ENCODE measurements at regions not wholly inside any gene's neighbourhood (a gene's known extent, or its start where the extent isn't known, plus 50 kb on each side); places are given as distances from the start of the nearest gene placed in this dataset.

DNA sequence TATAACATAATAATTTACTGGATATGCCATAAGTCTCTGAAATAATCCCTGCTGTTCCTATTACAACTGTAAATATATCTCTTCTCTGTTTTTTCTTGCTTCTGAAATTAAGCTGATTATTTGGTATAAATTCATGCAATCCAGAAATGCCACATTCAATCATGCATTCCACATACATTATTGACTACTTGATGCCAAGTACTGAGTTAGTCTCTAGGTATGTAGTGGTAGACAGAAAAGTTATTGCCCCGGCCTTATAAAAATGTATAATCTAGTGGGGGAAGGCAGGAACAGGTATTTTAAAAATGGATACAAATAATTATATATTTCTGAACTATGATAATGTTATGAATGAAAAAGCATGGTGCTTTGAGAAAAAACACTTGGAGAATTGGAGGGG lies 338.6 kb upstream of the SNX7 start:
- no peak overlapping the region for H3K9ac ChIP-seq (ENCODE audit: insufficient read depth, low read length, poor library complexity, severe bottlenecking)
- H3K27me3 Mint-ChIP-seq (ENCODE audit: low read depth in 3 of 3), result peaks cover 0 to 2% (median 0%) of the 10 kb centered on the region in 3 donors
- no peaks in the 10 kb centered on the region for H3K36me3 ChIP-seq (replicated peaks in 1 of 2; ENCODE audit: control insufficient read depth in 1 of 2, insufficient read depth in 2 of 2, low read length in 2 of 2)
- H3K4me3 ChIP-seq (replicated peaks in 1 of 3; ENCODE audit: low read depth in 2 of 3, low read length in 3 of 3), result peak overlapping the region in 1 of 3 experiments; percentile 57
- intact Hi-C loops (cut with micrococcal nuclease), result no loop called here
- no peaks in the 10 kb centered on the region for H4K20me1 ChIP-seq (ENCODE audit: insufficient read depth, low read length)
- TF ChIP-seq, protein P1, sequence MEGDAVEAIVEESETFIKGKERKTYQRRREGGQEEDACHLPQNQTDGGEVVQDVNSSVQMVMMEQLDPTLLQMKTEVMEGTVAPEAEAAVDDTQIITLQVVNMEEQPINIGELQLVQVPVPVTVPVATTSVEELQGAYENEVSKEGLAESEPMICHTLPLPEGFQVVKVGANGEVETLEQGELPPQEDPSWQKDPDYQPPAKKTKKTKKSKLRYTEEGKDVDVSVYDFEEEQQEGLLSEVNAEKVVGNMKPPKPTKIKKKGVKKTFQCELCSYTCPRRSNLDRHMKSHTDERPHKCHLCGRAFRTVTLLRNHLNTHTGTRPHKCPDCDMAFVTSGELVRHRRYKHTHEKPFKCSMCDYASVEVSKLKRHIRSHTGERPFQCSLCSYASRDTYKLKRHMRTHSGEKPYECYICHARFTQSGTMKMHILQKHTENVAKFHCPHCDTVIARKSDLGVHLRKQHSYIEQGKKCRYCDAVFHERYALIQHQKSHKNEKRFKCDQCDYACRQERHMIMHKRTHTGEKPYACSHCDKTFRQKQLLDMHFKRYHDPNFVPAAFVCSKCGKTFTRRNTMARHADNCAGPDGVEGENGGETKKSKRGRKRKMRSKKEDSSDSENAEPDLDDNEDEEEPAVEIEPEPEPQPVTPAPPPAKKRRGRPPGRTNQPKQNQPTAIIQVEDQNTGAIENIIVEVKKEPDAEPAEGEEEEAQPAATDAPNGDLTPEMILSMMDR (IDR thresholded peaks at IDR 0.05), result no peak
- H3K36me3 Mint-ChIP-seq, result peaks cover 0 to 5% of the 10 kb centered on the region in 2 donors
- H2AFZ ChIP-seq (ENCODE audit: insufficient read depth, low read depth, low read length, poor library complexity, severe bottlenecking), result no peak overlapping the region
- H3K4me2 ChIP-seq (replicated peaks; ENCODE audit: extremely low read depth, low read length, poor library complexity, severe bottlenecking), result peak overlapping the region; percentile 67
- no peaks in the 10 kb centered on the region for H3K9me3 ChIP-seq (replicated peaks in 1 of 2; ENCODE audit: control insufficient read depth in 1 of 2, insufficient read depth in 1 of 2, low read length in 2 of 2)
- H3K4me3 Mint-ChIP-seq, result no peak overlapping the region
- H3K79me2 ChIP-seq (ENCODE audit: insufficient read depth, low read length), result no peaks in the 10 kb centered on the region
- H3K27ac Mint-ChIP-seq, result peak overlapping the region in 5 of 7 donors; percentile 13 to 90 (median 87)
- H3K27ac ChIP-seq (ENCODE audit: low read depth in 1 of 2, low read length in 2 of 2), result peak overlapping the region in 1 of 2 donors; percentile 83
- no peaks in the 10 kb centered on the region for H3K27me3 ChIP-seq (ENCODE audit: control insufficient read depth in 2 of 2, insufficient read depth in 2 of 2, low read length in 2 of 2)
- peaks cover 31 to 42% of the 10 kb centered on the region in 2 donors for H3K4me1 ChIP-seq (ENCODE audit: control insufficient read depth in 1 of 2, insufficient read depth in 2 of 2, low read length in 2 of 2)
- H3K4me1 Mint-ChIP-seq, result peaks cover 36% of the 10 kb centered on the region
- DNase-seq, result no peak
- H3K9me3 Mint-ChIP-seq, result peaks cover 0 to 3% (median 0%) of the 10 kb centered on the region in 7 donors
- no CpG with 5 or more reads among the region's 1 CpG for WGBS (ENCODE audit: insufficient coverage)

- H2AFZ ChIP-seq (ENCODE audit: insufficient read depth, low read depth, low read length, poor library complexity, severe bottlenecking), result no peak overlapping the region
- TF ChIP-seq, protein P1 (IDR thresholded peaks at IDR 0.05), result no peak
- H3K27ac Mint-ChIP-seq, result peak overlapping the region in 2 of 7 donors; percentile 59 to 63
- H3K27ac ChIP-seq (ENCODE audit: low read depth in 1 of 2, low read length in 2 of 2), result no peak overlapping the region
- no peaks in the 10 kb centered on the region for H3K27me3 ChIP-seq (ENCODE audit: control insufficient read depth in 2 of 2, insufficient read depth in 2 of 2, low read length in 2 of 2)
- H3K4me1 ChIP-seq (ENCODE audit: control insufficient read depth in 1 of 2, insufficient read depth in 2 of 2, low read length in 2 of 2), result peaks cover 31 to 42% of the 10 kb centered on the region in 2 donors
- peaks cover 0 to 2% (median 0%) of the 10 kb centered on the region in 3 donors for H3K27me3 Mint-ChIP-seq (ENCODE audit: low read depth in 3 of 3)
- H3K9ac ChIP-seq (ENCODE audit: insufficient read depth, low read length, poor library complexity, severe bottlenecking), result no peak overlapping the region
- H3K9me3 Mint-ChIP-seq, result peaks cover 0 to 2% (median 0%) of the 10 kb centered on the region in 7 donors
- DNase-seq, result no peak
- 100% methylated on average over 1 of the region's 1 CpG for WGBS (ENCODE audit: insufficient coverage)
- no peak overlapping the region for H3K4me3 ChIP-seq (replicated peaks in 1 of 3; ENCODE audit: low read depth in 2 of 3, low read length in 3 of 3)
- H3K36me3 ChIP-seq (replicated peaks in 1 of 2; ENCODE audit: control insufficient read depth in 1 of 2, insufficient read depth in 2 of 2, low read length in 2 of 2), result no peaks in the 10 kb centered on the region
- H4K20me1 ChIP-seq (ENCODE audit: insufficient read depth, low read length), result no peaks in the 10 kb centered on the region
- peaks cover 0 to 5% of the 10 kb centered on the region in 2 donors for H3K36me3 Mint-ChIP-seq
- peaks cover 35% of the 10 kb centered on the region for H3K4me1 Mint-ChIP-seq
- intact Hi-C loops (cut with micrococcal nuclease), result no loop called here
- H3K4me2 ChIP-seq (replicated peaks; ENCODE audit: extremely low read depth, low read length, poor library complexity, severe bottlenecking), result no peak overlapping the region
- no peak overlapping the region for H3K4me3 Mint-ChIP-seq
- no peaks in the 10 kb centered on the region for H3K79me2 ChIP-seq (ENCODE audit: insufficient read depth, low read length)
- no peaks in the 10 kb centered on the region for H3K9me3 ChIP-seq (replicated peaks in 1 of 2; ENCODE audit: control insufficient read depth in 1 of 2, insufficient read depth in 1 of 2, low read length in 2 of 2)
Observed at GRCh38 chr1:98322086-98322485, 339.4 kb upstream of the SNX7 start.
